Suprapubic skin (tissue), 4 donors: ENCODE measurements at regions not wholly inside any gene's neighbourhood (a gene's known extent, or its start where the extent isn't known, plus 50 kb on each side); places are given as distances from the start of the nearest gene placed in this dataset.

ENCODE experiments used
- DNase-seq, 2 donors: peaks; one replicate each; pipeline ENCODE4 v3.0.0-alpha.2; 2019; ENCODE audit warnings: low spot score in 2 of 2
- H3K27ac ChIP-seq: fragments of 200-600 bp; sonication (generic); one replicate; pipeline ENCODE4 v1.5.1; 2019
- H3K27me3 ChIP-seq: fragments of 200-600 bp; sonication (generic); one replicate; pipeline ENCODE4 v1.5.1; 2019
- H3K36me3 ChIP-seq: fragments of 200-600 bp; sonication (generic); one replicate; pipeline ENCODE4 v1.5.1; 2019
- H3K4me1 ChIP-seq: fragments of 200-600 bp; sonication (generic); one replicate; pipeline ENCODE4 v1.5.1; 2019
- H3K4me3 ChIP-seq: fragments of 200-600 bp; sonication (generic); one replicate; pipeline ENCODE4 v1.5.1; 2019; ENCODE audit warnings: mild to moderate bottlenecking
- H3K9me3 ChIP-seq: fragments of 200-600 bp; sonication (generic); one replicate; pipeline ENCODE4 v1.5.1; 2019
- EP300 ChIP-seq: sonication (generic); formaldehyde crosslinking; IDR thresholded peaks from one replicate; pipeline ENCODE4 v1.6.1; 2017; ENCODE audit warnings: antibody characterized with exemption
- POLR2A ChIP-seq, 2 donors: fragments of 450-650 bp; IDR thresholded peaks; one replicate each; pipeline ENCODE4 v1.6.1; 2017; ENCODE audit warnings: antibody characterized with exemption in 2 of 2, mild to moderate bottlenecking in 2 of 2, moderate library complexity in 2 of 2
- POLR2AphosphoS5 ChIP-seq, 3 donors: sonication (generic); formaldehyde crosslinking; IDR thresholded peaks; one replicate each; pipeline ENCODE4 v1.6.1; 2017; ENCODE audit warnings: antibody characterized with exemption in 3 of 3
- WGBS: methylation state at CpG from one replicate; pipeline ENCODE4 v1.1.5; 2018; 5-methylcytosine and 5-hydroxymethylcytosine counted together
- TF ChIP-seq, protein P1 (sequence below), 2 donors: fragments of 200-600 bp in 1 of 2; fragments of 450-650 bp in 1 of 2; sonication (generic) in 1 of 2; IDR thresholded peaks; one replicate each; pipeline ENCODE4 v1.5.1; 2016 to 2019; ENCODE audit warnings: antibody characterized with exemption in 2 of 2, mild to moderate bottlenecking in 1 of 2, moderate library complexity in 1 of 2

- no peaks in the 10 kb centered on the region for H3K9me3 ChIP-seq
- whole genome bisulfite sequencing, result 81% methylated on average over 2 of the region's 2 CpGs
These were observed 728.3 kb upstream of the SLC10A2 start for GRCh38 chr13:103794526-103794925.

DNA sequence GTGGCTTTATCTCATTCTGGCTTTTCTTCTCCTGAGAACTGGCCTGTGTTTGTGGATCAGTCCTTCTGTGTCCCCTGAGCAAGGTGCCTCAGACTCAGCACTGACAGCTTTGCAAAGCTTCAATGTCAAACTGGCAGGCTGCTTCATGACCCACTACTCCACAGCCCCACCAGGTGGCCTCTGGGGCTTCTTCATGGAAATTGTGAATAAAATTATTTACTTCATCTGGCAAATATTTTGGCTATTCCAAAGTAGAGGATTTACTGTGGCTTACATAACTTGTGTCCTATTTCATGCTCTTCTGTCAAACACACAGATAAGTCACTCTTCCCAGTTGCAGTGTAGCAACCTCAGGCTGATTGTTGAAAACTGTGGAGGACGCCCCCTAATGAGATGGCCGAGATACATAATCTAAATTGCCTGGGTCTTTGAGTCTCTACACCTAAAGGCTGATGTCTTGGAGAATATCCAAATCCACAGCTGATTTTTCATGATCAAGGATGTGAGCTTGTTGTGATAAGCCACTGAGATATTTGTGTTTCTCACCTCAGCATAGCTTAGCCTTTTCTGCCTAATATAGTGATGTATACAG lies 721.9 kb upstream of the SLC10A2 start:
- Histone ChIP-seq H3K36me3 (no peaks in the 10 kb centered on the region), H3K27me3 (no peaks in the 10 kb centered on the region), H3K4me1 (no peaks in the 10 kb centered on the region), H3K4me3 (no peak overlapping the region), H3K27ac (no peak overlapping the region), H3K9me3 (no peaks in the 10 kb centered on the region)
- WGBS, result 61% methylated on average over 2 of the region's 2 CpGs
- no peak for DNase-seq
- no peak for TF ChIP-seq POLR2AphosphoS5 (IDR thresholded peaks at IDR 0.05)
- TF ChIP-seq, protein P1, sequence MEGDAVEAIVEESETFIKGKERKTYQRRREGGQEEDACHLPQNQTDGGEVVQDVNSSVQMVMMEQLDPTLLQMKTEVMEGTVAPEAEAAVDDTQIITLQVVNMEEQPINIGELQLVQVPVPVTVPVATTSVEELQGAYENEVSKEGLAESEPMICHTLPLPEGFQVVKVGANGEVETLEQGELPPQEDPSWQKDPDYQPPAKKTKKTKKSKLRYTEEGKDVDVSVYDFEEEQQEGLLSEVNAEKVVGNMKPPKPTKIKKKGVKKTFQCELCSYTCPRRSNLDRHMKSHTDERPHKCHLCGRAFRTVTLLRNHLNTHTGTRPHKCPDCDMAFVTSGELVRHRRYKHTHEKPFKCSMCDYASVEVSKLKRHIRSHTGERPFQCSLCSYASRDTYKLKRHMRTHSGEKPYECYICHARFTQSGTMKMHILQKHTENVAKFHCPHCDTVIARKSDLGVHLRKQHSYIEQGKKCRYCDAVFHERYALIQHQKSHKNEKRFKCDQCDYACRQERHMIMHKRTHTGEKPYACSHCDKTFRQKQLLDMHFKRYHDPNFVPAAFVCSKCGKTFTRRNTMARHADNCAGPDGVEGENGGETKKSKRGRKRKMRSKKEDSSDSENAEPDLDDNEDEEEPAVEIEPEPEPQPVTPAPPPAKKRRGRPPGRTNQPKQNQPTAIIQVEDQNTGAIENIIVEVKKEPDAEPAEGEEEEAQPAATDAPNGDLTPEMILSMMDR (IDR thresholded peaks at IDR 0.05), result no peak
- no peak for TF ChIP-seq POLR2A (IDR thresholded peaks at IDR 0.05)
- TF ChIP-seq EP300, result no peak

More at GRCh38 chr13:103794526-103794925, 728.3 kb upstream of the SLC10A2 start:
- no peaks in the 10 kb centered on the region for H3K36me3 ChIP-seq
- H3K4me1 ChIP-seq, result no peaks in the 10 kb centered on the region
- TF ChIP-seq, protein P1 (IDR thresholded peaks at IDR 0.05), result no peak
- TF ChIP-seq POLR2A (IDR thresholded peaks at IDR 0.05) (no peak), POLR2AphosphoS5 (IDR thresholded peaks at IDR 0.05) (no peak), EP300 (no peak)
- no peaks in the 10 kb centered on the region for H3K27me3 ChIP-seq
- H3K27ac ChIP-seq, result no peak overlapping the region
- no peak for DNase-seq
- no peak overlapping the region for H3K4me3 ChIP-seq

GRCh38 chr13:103772576-103772975 lies 706.4 kb upstream of the SLC10A2 start:
- no peak for DNase-seq
- Histone ChIP-seq H3K9me3 (no peaks in the 10 kb centered on the region), H3K27me3 (no peaks in the 10 kb centered on the region), H3K27ac (no peak overlapping the region), H3K4me3 (no peak overlapping the region), H3K4me1 (no peaks in the 10 kb centered on the region), H3K36me3 (no peaks in the 10 kb centered on the region)
- no peak for TF ChIP-seq EP300
- TF ChIP-seq, protein P1 (IDR thresholded peaks at IDR 0.05), result no peak
- no peak for TF ChIP-seq POLR2AphosphoS5 (IDR thresholded peaks at IDR 0.05)
- no peak for TF ChIP-seq POLR2A (IDR thresholded peaks at IDR 0.05)
- WGBS, result 75% methylated on average over 8 of the region's 8 CpGs

DNA sequence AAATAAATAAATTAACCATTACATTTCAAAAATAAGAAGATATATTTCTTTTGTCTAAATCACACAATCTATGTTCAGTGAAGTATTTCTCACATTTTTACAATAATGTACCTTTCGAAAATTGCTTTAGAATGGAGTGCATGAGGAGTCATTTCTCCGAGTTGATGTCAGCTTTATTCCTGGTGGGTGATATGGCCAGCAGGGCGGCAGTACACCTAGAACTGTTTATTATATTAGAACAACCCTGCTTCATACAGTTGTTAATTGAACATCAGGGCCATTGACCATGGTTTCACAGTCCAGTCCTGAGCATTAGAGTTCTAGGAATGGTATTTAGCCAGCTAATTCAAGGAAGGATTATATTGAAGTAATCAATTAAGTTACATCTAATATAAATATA lies 696.3 kb upstream of the SLC10A2 start:
- Histone ChIP-seq H3K4me1 (no peaks in the 10 kb centered on the region), H3K27me3 (no peaks in the 10 kb centered on the region), H3K27ac (no peak overlapping the region), H3K4me3 (no peak overlapping the region), H3K9me3 (no peaks in the 10 kb centered on the region), H3K36me3 (no peaks in the 10 kb centered on the region)
- WGBS, result 87% methylated on average over 3 of the region's 3 CpGs
- no peak for DNase-seq
- TF ChIP-seq, protein P1 (IDR thresholded peaks at IDR 0.05), result no peak
- TF ChIP-seq POLR2A (IDR thresholded peaks at IDR 0.05), result no peak
- no peak for TF ChIP-seq POLR2AphosphoS5 (IDR thresholded peaks at IDR 0.05)
- TF ChIP-seq EP300, result no peak

DNA sequence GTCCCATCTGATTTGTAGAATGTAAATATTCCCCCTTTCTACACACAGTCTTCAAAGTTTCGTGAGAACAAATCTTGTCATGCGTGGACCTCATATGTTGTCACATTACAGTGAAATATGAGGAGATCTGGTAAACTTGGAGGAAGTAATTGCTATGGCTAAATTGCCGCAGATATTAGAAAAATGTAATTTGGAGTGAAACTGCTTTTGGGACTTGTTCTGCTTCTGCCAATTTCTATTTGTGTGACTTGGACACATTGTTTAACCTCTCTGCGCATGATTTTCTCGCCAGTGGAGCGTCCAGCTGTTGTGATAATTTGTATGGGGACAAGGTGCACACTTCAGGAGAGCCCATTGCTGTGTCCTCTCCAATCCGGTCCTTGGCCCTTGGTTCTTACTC lies 693.1 kb upstream of the SLC10A2 start:
- Histone ChIP-seq H3K27me3 (no peaks in the 10 kb centered on the region), H3K36me3 (no peaks in the 10 kb centered on the region), H3K4me3 (no peak overlapping the region), H3K4me1 (no peaks in the 10 kb centered on the region), H3K27ac (no peak overlapping the region), H3K9me3 (no peaks in the 10 kb centered on the region)
- 70% methylated on average over 7 of the region's 7 CpGs for WGBS
- TF ChIP-seq POLR2AphosphoS5 (IDR thresholded peaks at IDR 0.05) (no peak), EP300 (no peak), POLR2A (IDR thresholded peaks at IDR 0.05) (no peak)
- TF ChIP-seq, protein P1 (IDR thresholded peaks at IDR 0.05), result no peak
- no peak for DNase-seq
